HCT116 (cell line): ENCODE measurements at regions not wholly inside any gene's neighbourhood (a gene's known extent, or its start where the extent isn't known, plus 50 kb on each side); places are given as distances from the start of the nearest gene placed in this dataset.
"Not testable (repeated sequence)": the region's sequence is repeated elsewhere in the genome, so short reads cannot be mapped to it uniquely, and the experiment has no call there.

ENCODE experiments used
- ATAC-seq: fragments of 200-7000 bp; cut with Tn5 transposase; 2 replicates; pipeline ENCODE4 v1.9.1; 2020; ENCODE audit warnings: mild to moderate bottlenecking, moderate library complexity
- BruUV-seq: library from RNA; stranded (reverse); fragments of 400-500 nt; replicated peaks from 2 replicates; lab custom pipeline; 2021; lab: Mats Ljungman, UMichigan
- CTCF ChIA-PET: fragments of 300-600 bp; sonication (Branson Sonifier 250); formaldehyde crosslinking; loops from one replicate; lab custom pipeline; 2021; ENCODE audit warnings: antibody characterized with exemption; lab: Charles Lee
- POLR2A ChIA-PET: fragments of 300-600, 350-600 bp; sonication (Branson Sonifier 250); formaldehyde crosslinking; loops from one replicate; lab custom pipeline; 2021; ENCODE audit warnings: antibody characterized with exemption; lab: Charles Lee
- RAD21 ChIA-PET, 2 experiments: fragments of 300-600 bp; sonication (Branson Sonifier 250); formaldehyde crosslinking; loops; one replicate each; lab custom pipeline; 2023; ENCODE audit warnings: low total read pairs in 2 of 2; ENCODE audit not compliant: uncharacterized antibody in 2 of 2, unreplicated experiment in 2 of 2, low non-redundant PET in 1 of 2; lab: Charles Lee
- DNase-seq: peaks from one replicate; pipeline ENCODE4 v3.0.0-alpha.2; 2010; ENCODE audit warnings: low read depth, low spot score
- H2AFZ ChIP-seq: fragments of 200-600 bp; shearing (Covaris generic), sonication (generic); 2 replicates; pipeline ENCODE4 v1.6.1; 2017; ENCODE audit warnings: low read depth, mixed run types, mixed read lengths, antibody characterized with exemption, low read length; ENCODE audit not compliant: poor library complexity, severe bottlenecking
- H3K27ac ChIP-seq: 2 replicates; pipeline ENCODE4 v1.5.1; 2012; ENCODE audit warnings: low read depth, low read length
- H3K27me3 ChIP-seq: fragments of 200-600 bp; sonication (generic); 2 replicates; pipeline ENCODE4 v1.6.1; 2016; ENCODE audit warnings: mixed run types, low read length, mixed read lengths; ENCODE audit not compliant: insufficient read depth
- H3K36me3 ChIP-seq, 2 experiments: fragments of 200-500 bp in 1 of 2; fragments of 200-600 bp in 1 of 2; sonication (Bioruptor generic) in 1 of 2; sonication (generic) in 1 of 2; 2 replicates each; pipeline versions ENCODE4 v1.5.1 to v1.6.1; 2014 to 2016; ENCODE audit warnings: low read length in 2 of 2, inconsistent platforms in 1 of 2, mixed read lengths in 1 of 2, mixed run types in 1 of 2; ENCODE audit not compliant: insufficient read depth in 2 of 2, control insufficient read depth in 1 of 2
- H3K4me1 ChIP-seq, 2 experiments: fragments of 200-600 bp in 1 of 2; sonication (generic) in 1 of 2; 2 replicates each; pipeline versions ENCODE4 v1.5.1 to v1.6.1; 2012 to 2017; ENCODE audit warnings: low read length in 2 of 2, inconsistent platforms in 1 of 2, mild to moderate bottlenecking in 1 of 2, mixed read lengths in 1 of 2, mixed run types in 1 of 2, moderate library complexity in 1 of 2; ENCODE audit not compliant: insufficient read depth in 2 of 2, control insufficient read depth in 1 of 2
- H3K4me2 ChIP-seq: fragments of 200-600 bp; sonication (generic); 2 replicates; pipeline ENCODE4 v1.6.1; 2017; ENCODE audit warnings: mixed run types, low read length, mixed read lengths
- H3K4me3 ChIP-seq, 2 experiments: fragments of 200-600 bp in 1 of 2; sonication (generic) in 1 of 2; replicated peaks in 1 of 2; 2 replicates each; pipeline ENCODE4 v1.5.1; 2011 to 2016; ENCODE audit warnings: low read length in 2 of 2, control low read depth in 1 of 2, low read depth in 1 of 2, mild to moderate bottlenecking in 1 of 2, mixed read lengths in 1 of 2, mixed run types in 1 of 2
- H3K79me2 ChIP-seq: fragments of 200-600 bp; sonication (generic); 2 replicates; pipeline ENCODE4 v1.6.1; 2017; ENCODE audit warnings: mild to moderate bottlenecking, mixed run types, low read length, moderate library complexity, mixed read lengths; ENCODE audit not compliant: insufficient read depth
- H3K9ac ChIP-seq: fragments of 200-600 bp; sonication (generic); 2 replicates; pipeline ENCODE4 v1.6.1; 2016; ENCODE audit warnings: low read length, mixed read lengths
- H3K9me2 ChIP-seq: fragments of 200-600 bp; sonication (generic), shearing (Covaris generic); 2 replicates; pipeline ENCODE4 v1.6.1; 2017; ENCODE audit warnings: mixed run types, mild to moderate bottlenecking, moderate library complexity; ENCODE audit not compliant: insufficient read depth
- H3K9me3 ChIP-seq, 2 experiments: fragments of 200-500 bp in 1 of 2; fragments of 200-600 bp in 1 of 2; sonication (Bioruptor generic) in 1 of 2; sonication (generic) in 1 of 2; 2 replicates each; pipeline ENCODE4 v1.6.1; 2014 to 2017; ENCODE audit warnings: low read length in 2 of 2, mixed read lengths in 2 of 2, inconsistent platforms in 1 of 2, low read depth in 1 of 2, mild to moderate bottlenecking in 1 of 2, mixed run types in 1 of 2, moderate library complexity in 1 of 2; ENCODE audit not compliant: control insufficient read depth in 1 of 2, insufficient read depth in 1 of 2
- H4K20me1 ChIP-seq: fragments of 200-600 bp; sonication (generic), shearing (Covaris generic); 2 replicates; pipeline ENCODE4 v1.6.1; 2017; ENCODE audit warnings: mixed run types, mild to moderate bottlenecking, moderate library complexity; ENCODE audit not compliant: insufficient read depth
- CEBPB ChIP-seq: IDR thresholded peaks from 2 replicates; pipeline ENCODE4 v1.6.1; 2012; ENCODE audit warnings: low read depth
- EGR1 ChIP-seq: IDR thresholded peaks from 2 replicates; pipeline ENCODE4 v1.6.1; 2012; ENCODE audit warnings: low read depth
- EZH2 ChIP-seq: fragments of 200-600 bp; sonication (generic); IDR thresholded peaks from 2 replicates; pipeline ENCODE4 v1.6.1; 2017; ENCODE audit warnings: antibody characterized with exemption, mixed run types
- FOSL1 ChIP-seq: IDR thresholded peaks from 2 replicates; pipeline ENCODE4 v1.6.1; 2012; ENCODE audit warnings: low read depth
- JUND ChIP-seq: IDR thresholded peaks from 2 replicates; pipeline ENCODE4 v1.6.1; 2012
- SIN3A ChIP-seq: IDR thresholded peaks from 2 replicates; pipeline ENCODE4 v1.6.1; 2012; ENCODE audit warnings: low read depth
- SRF ChIP-seq: IDR thresholded peaks from 2 replicates; pipeline ENCODE4 v1.6.1; 2012; ENCODE audit warnings: low read depth
- ZBTB33 ChIP-seq: IDR thresholded peaks from 2 replicates; pipeline ENCODE4 v1.6.1; 2011; ENCODE audit warnings: mild to moderate bottlenecking, low read length, moderate library complexity; ENCODE audit not compliant: insufficient replicate concordance; ENCODE audit errors: extremely low read depth
- intact Hi-C: fragments of 100-400 bp; cut with micrococcal nuclease; formaldehyde crosslinking; loops from 2 replicates; pipeline ENCODE4 v1.10.0; 2022

- CTCF ChIA-PET, RAD21 ChIA-PET, ATAC-seq, H3K79me2 ChIP-seq, H3K4me2 ChIP-seq, DNase-seq, H3K9me2 ChIP-seq, H4K20me1 ChIP-seq, H3K36me3 ChIP-seq, BruUV-seq, intact Hi-C loops, H3K27me3 ChIP-seq, H3K4me3 ChIP-seq, H3K27ac ChIP-seq, H3K4me1 ChIP-seq, POLR2A ChIA-PET, H3K9me3 ChIP-seq, H3K9ac ChIP-seq, H2AFZ ChIP-seq: not testable (repeated sequence)
Measured at GRCh38 chr5:175331173-175332036, 112.6 kb downstream of the DRD1 start.

GRCh38 chr5:175329976-175330375 lies 114.0 kb downstream of the DRD1 start:
- peaks cover 3 to 5% of the 10 kb centered on the region in 2 experiments; a peak in 2 of 4 replicates for H3K4me1 ChIP-seq
- no peaks in the 10 kb centered on the region for H4K20me1 ChIP-seq
- no peak for DNase-seq
- no peak for ATAC-seq
- no peak overlapping the region for H3K4me3 ChIP-seq
- H3K9ac ChIP-seq: no peak overlapping the region
- TF ChIP-seq EGR1: no peak
- no peak for TF ChIP-seq SIN3A
- no peak for TF ChIP-seq CEBPB
- no peak for TF ChIP-seq EZH2
- TF ChIP-seq SRF: no peak
- no peak for TF ChIP-seq ZBTB33
- no peak for TF ChIP-seq JUND
- no peak for TF ChIP-seq FOSL1
- TF ChIP-seq, all 23 proteins: peak for 0
- no peak overlapping the region for H2AFZ ChIP-seq
- CTCF ChIA-PET: no interaction called here
- no peaks in the 10 kb centered on the region for H3K79me2 ChIP-seq
- H3K27me3 ChIP-seq: 0 out of 2 replicates have a peak, but pooled peaks cover 3% of the 10 kb centered on the region
- BruUV-seq: no TSS peak
- H3K9me2 ChIP-seq: no peaks in the 10 kb centered on the region
- RAD21 ChIA-PET: no interaction called here
- H3K9me3 ChIP-seq: no peaks in the 10 kb centered on the region
- intact Hi-C loops: no loop called here
- POLR2A ChIA-PET: no interaction called here
- H3K27ac ChIP-seq: no peak overlapping the region
- H3K4me2 ChIP-seq: no peak overlapping the region
- H3K36me3 ChIP-seq: no peaks in the 10 kb centered on the region
